SK-N-SH treated with all-trans-retinoic acid at 6 μM for 48 hours (cell line): ENCODE measurements at regions not wholly inside any gene's neighbourhood (a gene's known extent, or its start where the extent isn't known, plus 50 kb on each side); places are given as distances from the start of the nearest gene placed in this dataset.

ENCODE experiments used
- ATAC-seq: fragments of 200-7000 bp; cut with Tn5 transposase; 3 replicates; pipeline ENCODE4 v1.9.1; 2020; ENCODE audit warnings: mild to moderate bottlenecking, moderate library complexity
- ARNTL ChIP-seq: fragments of 450-650 bp; formaldehyde crosslinking; IDR thresholded peaks from 2 replicates; pipeline ENCODE4 v1.5.0; 2020; ENCODE audit warnings: low read depth, mild to moderate bottlenecking, moderate library complexity, borderline replicate concordance
- BACH2 ChIP-seq: fragments of 250-450 bp; sonication (Bioruptor Pico); IDR thresholded peaks from 2 replicates; pipeline ENCODE4 v1.9.0; 2021; ENCODE audit warnings: mild to moderate bottlenecking, borderline replicate concordance
- CREB5 ChIP-seq: fragments of 250-450 bp; sonication (Bioruptor Pico); IDR thresholded peaks from 2 replicates; pipeline ENCODE4 v1.5.1; 2020; ENCODE audit warnings: low read depth, mild to moderate bottlenecking, moderate library complexity
- CSDC2 ChIP-seq: fragments of 250-450 bp; sonication (Bioruptor Pico); IDR thresholded peaks from 2 replicates; pipeline ENCODE4 v1.5.0; 2020; ENCODE audit warnings: mild to moderate bottlenecking, moderate library complexity
- CSRNP3 ChIP-seq: fragments of 250-450 bp; sonication (Bioruptor Pico); IDR thresholded peaks from 2 replicates; pipeline ENCODE4 v1.5.1; 2021; ENCODE audit warnings: mild to moderate bottlenecking, moderate library complexity
- GLIS3 ChIP-seq: fragments of 250-450 bp; sonication (Bioruptor Pico); IDR thresholded peaks from 2 replicates; pipeline ENCODE4 v1.5.0; 2020; ENCODE audit warnings: mild to moderate bottlenecking, moderate library complexity
- ISL1 ChIP-seq: fragments of 250-450 bp; sonication (Bioruptor Pico); IDR thresholded peaks from 2 replicates; pipeline ENCODE4 v2.1.2; 2022; ENCODE audit warnings: mild to moderate bottlenecking, moderate library complexity
- OSR1 ChIP-seq: fragments of 250-450 bp; sonication (Bioruptor Pico); IDR thresholded peaks from 2 replicates; pipeline ENCODE4 v1.8.0; 2022; ENCODE audit warnings: moderate library complexity, mild to moderate bottlenecking, inconsistent platforms
- PATZ1 ChIP-seq: fragments of 250-450 bp; sonication (Bioruptor Pico); IDR thresholded peaks from 2 replicates; pipeline ENCODE4 v1.8.0; 2020; ENCODE audit warnings: mild to moderate bottlenecking, moderate library complexity, borderline replicate concordance
- PPARA ChIP-seq: fragments of 250-450 bp; sonication (Bioruptor Pico); IDR thresholded peaks from 2 replicates; pipeline ENCODE4 v1.5.0; 2020; ENCODE audit warnings: mild to moderate bottlenecking, borderline replicate concordance
- RARB ChIP-seq: fragments of 250-450 bp; sonication (Bioruptor Pico); IDR thresholded peaks from 2 replicates; pipeline ENCODE4 v1.8.0; 2021; ENCODE audit warnings: mild to moderate bottlenecking, moderate library complexity
- SNAI2 ChIP-seq: fragments of 250-450 bp; sonication (Bioruptor Pico); IDR thresholded peaks from 2 replicates; pipeline ENCODE4 v1.5.0; 2020; ENCODE audit warnings: mild to moderate bottlenecking, moderate library complexity
- TCF4 ChIP-seq: fragments of 250-450 bp; sonication (Bioruptor Pico); IDR thresholded peaks from 2 replicates; pipeline ENCODE4 v1.8.0; 2021; ENCODE audit warnings: mild to moderate bottlenecking, moderate library complexity, borderline replicate concordance
- TOX ChIP-seq: fragments of 250-450 bp; sonication (Bioruptor Pico); IDR thresholded peaks from 2 replicates; pipeline ENCODE4 v1.8.0; 2021; ENCODE audit warnings: mild to moderate bottlenecking, moderate library complexity, borderline replicate concordance
- TSHZ2 ChIP-seq: fragments of 250-450 bp; sonication (Bioruptor Pico); IDR thresholded peaks from 2 replicates; pipeline ENCODE4 v1.5.0; 2020; ENCODE audit warnings: mild to moderate bottlenecking, moderate library complexity
- ZC3H10 ChIP-seq: fragments of 250-450 bp; sonication (Bioruptor Pico); IDR thresholded peaks from 2 replicates; pipeline ENCODE4 v1.5.1; 2021; ENCODE audit warnings: mild to moderate bottlenecking, moderate library complexity
- ZFP3 ChIP-seq: fragments of 250-450 bp; sonication (Bioruptor Pico); IDR thresholded peaks from 2 replicates; pipeline ENCODE4 v1.5.0; 2020; ENCODE audit warnings: mild to moderate bottlenecking, moderate library complexity
- ZFP30 ChIP-seq: fragments of 450-650 bp; formaldehyde crosslinking; IDR thresholded peaks from 2 replicates; pipeline ENCODE4 v1.5.0; 2022; ENCODE audit warnings: mild to moderate bottlenecking, moderate library complexity
- ZNF565 ChIP-seq: fragments of 450-650 bp; formaldehyde crosslinking; conservative IDR thresholded peaks from 2 replicates; pipeline ENCODE4 v1.5.0; 2020; ENCODE audit warnings: low read depth, mild to moderate bottlenecking, moderate library complexity
- ZNF70 ChIP-seq: fragments of 450-650 bp; formaldehyde crosslinking; IDR thresholded peaks from 2 replicates; pipeline ENCODE4 v1.5.0; 2020; ENCODE audit warnings: mild to moderate bottlenecking, moderate library complexity
- ZNF8 ChIP-seq: fragments of 450-650 bp; formaldehyde crosslinking; IDR thresholded peaks from 2 replicates; pipeline ENCODE4 v1.5.0; 2020; ENCODE audit warnings: mild to moderate bottlenecking, moderate library complexity

- ATAC-seq = peak; percentile 63
Measured at GRCh38 chr15:69729167-69729748, 276.6 kb downstream of the RPLP1 start.

GRCh38 chr15:69730281-69731080 lies 277.9 kb downstream of the RPLP1 start:
- ATAC-seq = peak; percentile 53; the same call in 2 of the 3 replicates
- no peak for TF ChIP-seq PPARA (CRISPR knock-in tag)
- TF ChIP-seq PATZ1 (CRISPR knock-in tag) = no peak
- TF ChIP-seq ZNF8 (CRISPR knock-in tag) = no peak
- TF ChIP-seq OSR1 = no peak
- TF ChIP-seq TCF4 (CRISPR knock-in tag) = no peak
- TF ChIP-seq ZFP3 (CRISPR knock-in tag) = no peak
- TF ChIP-seq TSHZ2 = no peak
- TF ChIP-seq RARB (CRISPR knock-in tag) = no peak
- TF ChIP-seq ZC3H10 (CRISPR knock-in tag) = no peak
- TF ChIP-seq CSRNP3 (CRISPR knock-in tag) = no peak
- no peak for TF ChIP-seq ZNF70
- TF ChIP-seq CREB5 (CRISPR knock-in tag) = no peak
- no peak for TF ChIP-seq ZNF565 (CRISPR knock-in tag)
- TF ChIP-seq ISL1 (CRISPR knock-in tag) = no peak
- TF ChIP-seq TOX (CRISPR knock-in tag) = no peak
- no peak for TF ChIP-seq ARNTL (CRISPR knock-in tag)

More at GRCh38 chr15:69729167-69729748, 276.6 kb downstream of the RPLP1 start:
- TF ChIP-seq CSRNP3 (CRISPR knock-in tag) (no peak), ARNTL (CRISPR knock-in tag) (no peak), ZNF70 (no peak)

- TF ChIP-seq ZFP3 (CRISPR knock-in tag) (no peak), SNAI2 (CRISPR knock-in tag) (no peak), ZFP30 (CRISPR knock-in tag) (no peak), CSDC2 (CRISPR knock-in tag) (no peak), TOX (CRISPR knock-in tag) (no peak), ZNF565 (CRISPR knock-in tag) (no peak), CSRNP3 (CRISPR knock-in tag) (no peak), PATZ1 (CRISPR knock-in tag) (no peak), GLIS3 (CRISPR knock-in tag) (no peak), BACH2 (CRISPR knock-in tag) (no peak), ARNTL (CRISPR knock-in tag) (no peak), ISL1 (CRISPR knock-in tag) (no peak), ZC3H10 (CRISPR knock-in tag) (no peak)
- no peak for ATAC-seq
Measured at GRCh38 chr15:69731081-69731330, 278.4 kb downstream of the RPLP1 start.
